Brain microvascular endothelial cell (primary cell): ENCODE measurements at regions not wholly inside any gene's neighbourhood (a gene's known extent, or its start where the extent isn't known, plus 50 kb on each side); places are given as distances from the start of the nearest gene placed in this dataset.

ENCODE experiments used
- DNase-seq: peaks from one replicate; pipeline ENCODE4 v3.0.0-alpha.2; 2020
- H3K27ac ChIP-seq: fragments of 250-450 bp; sonication (Bioruptor Pico); 2 replicates; pipeline ENCODE4 v1.5.1; 2020; ENCODE audit warnings: mild to moderate bottlenecking, moderate library complexity
- H3K27me3 ChIP-seq: fragments of 250-450 bp; sonication (Bioruptor Pico); replicated peaks from 2 replicates; pipeline ENCODE4 v1.5.1; 2020; ENCODE audit warnings: mild to moderate bottlenecking
- H3K36me3 ChIP-seq: fragments of 250-450 bp; sonication (Bioruptor Pico); replicated peaks from 2 replicates; pipeline ENCODE4 v1.5.1; 2020; ENCODE audit warnings: mild to moderate bottlenecking
- H3K4me3 ChIP-seq: 2 replicates; pipeline ENCODE4 v1.5.1; 2011; ENCODE audit warnings: low read depth, mild to moderate bottlenecking, control low read depth, low read length, moderate library complexity
- in situ Hi-C: cut with HindIII; loops from 2 replicates; pipeline ENCODE4 v1.10.0; 2017; ENCODE audit warnings: low sequenced_read_pairs, low pct_ligation_motif_present
- TF ChIP-seq, protein P1 (sequence below): IDR thresholded peaks from 2 replicates; pipeline ENCODE4 v1.5.1; 2011; ENCODE audit warnings: low read depth, mild to moderate bottlenecking, moderate library complexity, low read length, control low read depth, inconsistent platforms; ENCODE audit errors: missing control alignments

DNA sequence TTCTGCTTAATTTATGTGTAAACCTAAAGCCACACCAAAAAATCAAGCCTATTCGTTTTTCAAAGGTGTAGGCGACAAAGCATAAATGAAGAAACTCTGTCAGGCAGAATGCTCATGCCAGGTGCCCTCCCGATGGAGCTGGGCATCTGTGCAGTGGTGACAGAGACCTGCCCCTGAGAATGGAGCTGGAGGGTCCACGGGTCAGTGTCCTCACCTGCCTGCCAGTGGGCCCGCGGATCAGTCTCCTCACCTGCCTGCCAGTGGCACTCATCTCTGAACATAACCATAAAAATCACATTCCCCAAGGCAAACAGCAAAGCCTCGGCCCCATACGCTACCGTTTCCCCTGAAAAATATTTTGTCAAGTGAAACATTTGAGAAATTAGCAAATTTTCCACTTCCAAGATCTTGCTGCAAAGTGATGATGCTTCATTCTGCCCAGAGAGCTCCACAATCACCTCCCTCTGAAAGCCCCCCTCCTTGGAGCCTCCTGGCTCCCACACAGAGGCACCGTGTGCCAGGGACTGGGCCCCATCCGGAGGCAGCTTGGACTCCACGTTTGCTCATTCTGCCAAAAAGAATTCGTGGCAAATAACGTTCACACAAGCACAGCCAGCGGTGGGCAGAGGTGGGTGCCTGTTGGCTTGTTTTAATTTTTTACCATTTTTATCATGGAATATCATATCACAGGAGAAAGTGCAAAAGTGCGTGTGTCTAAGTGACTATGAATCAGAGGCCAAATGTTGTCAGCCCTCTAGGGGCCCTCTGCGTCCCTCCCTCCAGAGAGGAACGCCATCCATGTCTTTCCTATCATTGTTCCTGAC, 88.8 kb downstream of the YTHDF1 start:
- Histone ChIP-seq H3K36me3 (no peaks in the 10 kb centered on the region), H3K27me3 (no peaks in the 10 kb centered on the region), H3K27ac (no peak overlapping the region), H3K4me3 (no peak overlapping the region)
- TF ChIP-seq, protein P1, sequence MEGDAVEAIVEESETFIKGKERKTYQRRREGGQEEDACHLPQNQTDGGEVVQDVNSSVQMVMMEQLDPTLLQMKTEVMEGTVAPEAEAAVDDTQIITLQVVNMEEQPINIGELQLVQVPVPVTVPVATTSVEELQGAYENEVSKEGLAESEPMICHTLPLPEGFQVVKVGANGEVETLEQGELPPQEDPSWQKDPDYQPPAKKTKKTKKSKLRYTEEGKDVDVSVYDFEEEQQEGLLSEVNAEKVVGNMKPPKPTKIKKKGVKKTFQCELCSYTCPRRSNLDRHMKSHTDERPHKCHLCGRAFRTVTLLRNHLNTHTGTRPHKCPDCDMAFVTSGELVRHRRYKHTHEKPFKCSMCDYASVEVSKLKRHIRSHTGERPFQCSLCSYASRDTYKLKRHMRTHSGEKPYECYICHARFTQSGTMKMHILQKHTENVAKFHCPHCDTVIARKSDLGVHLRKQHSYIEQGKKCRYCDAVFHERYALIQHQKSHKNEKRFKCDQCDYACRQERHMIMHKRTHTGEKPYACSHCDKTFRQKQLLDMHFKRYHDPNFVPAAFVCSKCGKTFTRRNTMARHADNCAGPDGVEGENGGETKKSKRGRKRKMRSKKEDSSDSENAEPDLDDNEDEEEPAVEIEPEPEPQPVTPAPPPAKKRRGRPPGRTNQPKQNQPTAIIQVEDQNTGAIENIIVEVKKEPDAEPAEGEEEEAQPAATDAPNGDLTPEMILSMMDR, result no peak
- DNase-seq, result no peak
- in situ Hi-C loops, result no loop called here

- TF ChIP-seq, protein P1, result no peak
- H3K27me3 ChIP-seq, result no peaks in the 10 kb centered on the region
- no peaks in the 10 kb centered on the region for H3K36me3 ChIP-seq
- DNase-seq, result no peak
- no peak overlapping the region for H3K4me3 ChIP-seq
- in situ Hi-C loops, result no loop called here
- H3K27ac ChIP-seq, result no peak overlapping the region
Measured at GRCh38 chr20:63125838-63126601, 89.9 kb downstream of the YTHDF1 start.

GRCh38 chr20:63125581-63125837, 90.4 kb downstream of the YTHDF1 start:
- TF ChIP-seq, protein P1, result no peak
- Histone ChIP-seq H3K4me3 (no peak overlapping the region), H3K27me3 (no peaks in the 10 kb centered on the region), H3K36me3 (no peaks in the 10 kb centered on the region), H3K27ac (no peak overlapping the region)
- in situ Hi-C loops, result no loop called here
- no peak for DNase-seq

DNA sequence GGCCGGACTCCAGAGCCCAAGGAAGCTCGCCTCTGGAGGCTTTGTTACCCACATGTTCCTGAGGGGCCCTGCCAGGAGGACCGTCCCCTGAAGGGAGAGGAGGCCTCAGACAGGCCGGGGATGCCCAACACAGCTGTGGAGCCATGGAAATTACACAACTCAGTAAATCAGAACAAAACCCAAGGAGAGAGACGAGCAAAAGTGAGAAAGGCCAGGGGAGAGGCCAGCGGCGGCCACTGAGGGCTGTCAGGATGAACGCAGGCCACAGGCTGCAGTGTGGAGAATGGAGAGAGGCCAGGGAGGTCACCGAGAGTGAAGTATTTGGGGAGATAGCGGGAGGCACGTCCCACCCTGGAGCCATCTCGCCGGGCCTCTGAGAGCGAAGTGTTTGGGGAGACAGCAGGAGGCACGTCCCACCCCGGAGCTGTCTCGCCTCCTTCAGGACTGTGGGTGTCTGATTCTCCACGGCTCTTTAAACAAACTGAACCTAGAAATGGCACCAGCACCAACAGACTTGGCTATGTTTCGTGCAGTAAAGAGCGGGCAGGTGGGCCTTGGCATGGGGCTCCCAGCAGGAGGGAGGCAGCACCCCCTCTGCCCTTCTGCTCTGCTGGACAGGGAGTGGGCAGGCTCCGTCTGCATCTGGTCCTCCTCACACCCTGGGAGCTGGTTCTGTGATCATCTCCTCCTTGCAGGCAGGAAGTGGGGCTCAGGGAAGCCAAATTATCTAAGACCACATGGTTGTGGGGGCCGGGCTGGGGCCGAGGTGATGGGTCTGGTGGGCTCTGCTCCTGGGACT, 91.0 kb downstream of the YTHDF1 start:
- TF ChIP-seq, protein P1, result no peak
- no peak overlapping the region for H3K4me3 ChIP-seq
- in situ Hi-C loops, result no loop called here
- no peak for DNase-seq
- H3K36me3 ChIP-seq, result no peaks in the 10 kb centered on the region
- H3K27me3 ChIP-seq, result no peaks in the 10 kb centered on the region
- H3K27ac ChIP-seq, result no peak overlapping the region

- no peak overlapping the region for H3K27ac ChIP-seq
- H3K27me3 ChIP-seq, result no peaks in the 10 kb centered on the region
- TF ChIP-seq, protein P1, result no peak
- DNase-seq, result no peak
- H3K36me3 ChIP-seq, result no peaks in the 10 kb centered on the region
- in situ Hi-C loops, result no loop called here
- no peak overlapping the region for H3K4me3 ChIP-seq
Measured at GRCh38 chr20:63124092-63124781, 91.7 kb downstream of the YTHDF1 start.
